GM12878 (cell line): ENCODE measurements at regions not wholly inside any gene's neighbourhood (a gene's known extent, or its start where the extent isn't known, plus 50 kb on each side); places are given as distances from the start of the nearest gene placed in this dataset.

Experiments used
- ATAC-seq: fragments of 200-7000 bp; cut with Tn5 transposase; 3 replicates; pipeline ENCODE4 v1.9.1; 2020; ENCODE audit warnings: mild to moderate bottlenecking, moderate library complexity
- BruUV-seq: library from RNA; stranded (reverse); fragments of 400-500 nt; replicated peaks from 2 replicates; lab custom pipeline; 2021; lab: Mats Ljungman, UMichigan
- CTCF ChIA-PET: fragments of 300-600 bp; sonication (Branson Sonifier 250); formaldehyde crosslinking; extraction: SDS; loops from one replicate; lab custom pipeline; 2021; ENCODE audit warnings: inconsistent platforms; lab: Yijun Ruan, JAX
- POLR2A ChIA-PET: fragments of 350-600 bp; formaldehyde crosslinking; extraction: SDS; loops from one replicate; lab custom pipeline; 2021; ENCODE audit warnings: inconsistent platforms; lab: Charles Lee
- RAD21 ChIA-PET: fragments of 300-600 bp; sonication (Branson Sonifier 250); formaldehyde crosslinking; loops from one replicate; lab custom pipeline; 2023; ENCODE audit warnings: antibody characterized with exemption; ENCODE audit not compliant: unreplicated experiment; lab: Charles Lee
- SMC1A ChIA-PET: fragments of 300-600 bp; sonication (Branson Sonifier 250); formaldehyde crosslinking; loops from one replicate; lab custom pipeline; 2023; ENCODE audit not compliant: unreplicated experiment, uncharacterized antibody; lab: Charles Lee
- DNase-seq: peaks from one replicate; pipeline ENCODE4 v3.0.0-alpha.2; 2011; ENCODE audit warnings: low read depth, low spot score
- FAIRE-seq: peaks from 3 replicates; lab custom pipeline; 2011; peaks lifted over from hg19 to GRCh38; lab: Jason Lieb, UNC
- H2AFZ ChIP-seq: 2 replicates; pipeline ENCODE4 v1.6.0; 2011; ENCODE audit warnings: low read depth, low read length, control low read depth; ENCODE audit not compliant: control insufficient read depth
- H3K27ac ChIP-seq: 2 replicates; pipeline ENCODE4 v1.5.1; 2011; ENCODE audit warnings: control low read depth; ENCODE audit not compliant: control insufficient read depth, insufficient read depth
- H3K27me3 ChIP-seq, 2 experiments: replicated peaks in 1 of 2; 2 replicates each; pipeline versions ENCODE4 v1.6.0 to v1.6.1; 2011; ENCODE audit warnings: low read length in 1 of 2; ENCODE audit not compliant: control insufficient read depth in 2 of 2, insufficient read depth in 2 of 2
- H3K36me3 ChIP-seq, 2 experiments: 2 replicates each; pipeline ENCODE4 v1.5.1; 2011; ENCODE audit warnings: low read length in 1 of 2; ENCODE audit not compliant: control insufficient read depth in 2 of 2, insufficient read depth in 2 of 2
- H3K4me1 ChIP-seq: 2 replicates; pipeline ENCODE4 v1.6.1; 2011; ENCODE audit warnings: mild to moderate bottlenecking, low read length, moderate library complexity, mixed read lengths; ENCODE audit not compliant: control insufficient read depth, insufficient read depth
- H3K4me2 ChIP-seq: 2 replicates; pipeline ENCODE4 v1.6.0; 2011; ENCODE audit warnings: control low read depth; ENCODE audit not compliant: control insufficient read depth, insufficient read depth
- H3K4me3 ChIP-seq: fragments of 200-600 bp; sonication (generic); 2 replicates; pipeline ENCODE4 v1.5.1; 2016
- H3K79me2 ChIP-seq: 2 replicates; pipeline ENCODE4 v1.6.0; 2011; ENCODE audit warnings: low read length; ENCODE audit not compliant: control insufficient read depth, insufficient read depth
- H3K9ac ChIP-seq: 2 replicates; pipeline ENCODE4 v1.8.0; 2011; ENCODE audit warnings: low read length, control low read depth, mixed read lengths; ENCODE audit not compliant: control insufficient read depth, insufficient read depth
- H3K9me3 ChIP-seq: replicated peaks from 3 replicates; pipeline ENCODE4 v1.5.1; 2011; ENCODE audit warnings: mild to moderate bottlenecking, low read length; ENCODE audit not compliant: control insufficient read depth, insufficient read depth
- H4K20me1 ChIP-seq: 2 replicates; pipeline ENCODE4 v1.6.0; 2011; ENCODE audit not compliant: control insufficient read depth, insufficient read depth
- CBX5 ChIP-seq: sonication (generic); IDR thresholded peaks from 2 replicates; pipeline ENCODE4 v1.6.1; 2016; ENCODE audit warnings: low read depth, moderate library complexity, mild to moderate bottlenecking, inconsistent platforms
- PAX8 ChIP-seq: fragments of 450-650 bp; IDR thresholded peaks from 2 replicates; pipeline ENCODE4 v1.6.1; 2017; ENCODE audit warnings: mild to moderate bottlenecking, moderate library complexity
- RUNX3 ChIP-seq: IDR thresholded peaks from 2 replicates; pipeline ENCODE4 v1.6.1; 2012; ENCODE audit warnings: low read length, inconsistent platforms
- WGBS: methylation state at CpG from one replicate; pipeline ENCODE4 v1.1.6; 2016; ENCODE audit warnings: low lambda C conversion rate; ENCODE audit not compliant: insufficient replicate concordance, insufficient coverage; ENCODE audit errors: missing lambda C conversion rate; 5-methylcytosine and 5-hydroxymethylcytosine counted together
- in situ Hi-C: fragments of 300-500 bp; cut with MboI; formaldehyde crosslinking; loops from 9 replicates; pipeline ENCODE4 v1.14.3; 2018; ENCODE audit warnings: mixed read lengths
- intact Hi-C: fragments of 100-400 bp; cut with micrococcal nuclease; formaldehyde crosslinking; loops from one replicate; pipeline ENCODE4 v1.14.2; 2022; ENCODE audit not compliant: unreplicated experiment
- TF ChIP-seq, protein P1 (sequence below): IDR thresholded peaks from 2 replicates; pipeline ENCODE4 v1.6.1; 2011; ENCODE audit warnings: low read depth, low read length, improper control_type of control experiment, borderline replicate concordance

DNA sequence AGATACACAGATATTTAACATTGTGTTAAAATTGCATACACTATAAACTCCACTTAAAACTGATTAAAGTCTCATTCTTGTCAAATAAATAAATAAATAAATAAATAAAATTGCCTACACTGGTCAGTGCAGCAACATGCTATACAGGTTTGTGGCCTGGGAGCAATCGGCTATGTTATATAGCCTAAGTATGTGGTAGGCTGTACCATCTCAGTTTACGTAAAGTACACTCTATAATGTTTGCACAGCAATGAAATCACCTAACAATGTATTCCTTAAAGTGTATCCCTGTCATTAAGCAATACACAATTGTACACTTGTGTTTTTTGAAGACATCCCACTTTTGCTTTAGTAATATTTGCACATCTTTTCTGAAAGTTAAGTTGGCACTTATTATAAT, 337.7 kb upstream of the SETBP1 start:
- no peaks in the 10 kb centered on the region for H4K20me1 ChIP-seq
- TF ChIP-seq, protein P1, sequence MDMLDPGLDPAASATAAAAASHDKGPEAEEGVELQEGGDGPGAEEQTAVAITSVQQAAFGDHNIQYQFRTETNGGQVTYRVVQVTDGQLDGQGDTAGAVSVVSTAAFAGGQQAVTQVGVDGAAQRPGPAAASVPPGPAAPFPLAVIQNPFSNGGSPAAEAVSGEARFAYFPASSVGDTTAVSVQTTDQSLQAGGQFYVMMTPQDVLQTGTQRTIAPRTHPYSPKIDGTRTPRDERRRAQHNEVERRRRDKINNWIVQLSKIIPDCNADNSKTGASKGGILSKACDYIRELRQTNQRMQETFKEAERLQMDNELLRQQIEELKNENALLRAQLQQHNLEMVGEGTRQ = no peak
- no peak for TF ChIP-seq RUNX3
- TF ChIP-seq, all 136 proteins: peak for 0
- H2AFZ ChIP-seq = no peak overlapping the region
- H3K27me3 ChIP-seq = no peaks in the 10 kb centered on the region
- WGBS = 37% methylated on average over 2 of the region's 2 CpGs
- ChIA-PET SMC1A (no interaction called here), RAD21 (no interaction called here), POLR2A (no interaction called here), CTCF (no interaction called here)
- in situ Hi-C loops (no loop called here), intact Hi-C loops (no loop called here)
- no TSS peak for BruUV-seq
- H3K27ac ChIP-seq = no peak overlapping the region
- H3K4me2 ChIP-seq = no peak overlapping the region
- no peaks in the 10 kb centered on the region for H3K4me1 ChIP-seq
- no peak for ATAC-seq
- H3K36me3 ChIP-seq = no peaks in the 10 kb centered on the region
- no peak overlapping the region for H3K4me3 ChIP-seq
- H3K9me3 ChIP-seq = no peaks in the 10 kb centered on the region
- H3K9ac ChIP-seq = no peak overlapping the region
- H3K79me2 ChIP-seq = no peaks in the 10 kb centered on the region
- FAIRE-seq = no peak
- DNase-seq = no peak

DNA sequence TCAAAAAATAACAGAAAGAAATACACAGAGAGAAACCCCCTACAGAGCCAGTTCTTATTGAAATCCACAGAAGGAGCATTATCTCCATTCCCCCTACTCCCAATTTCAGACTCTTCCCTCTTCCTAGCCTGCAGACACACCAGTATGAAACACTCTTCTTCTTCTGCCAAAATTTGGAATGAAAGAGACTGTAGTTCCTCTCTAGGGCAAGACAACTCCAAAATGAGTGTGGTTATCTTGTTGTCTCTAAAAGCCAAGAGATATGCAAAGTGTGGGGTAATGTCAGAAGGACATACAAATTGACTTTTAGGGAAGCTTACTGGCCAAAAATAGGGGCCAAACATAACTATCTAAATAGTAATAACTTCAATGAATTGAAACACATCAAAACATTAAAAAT, 337.1 kb upstream of the SETBP1 start:
- no peak overlapping the region for H2AFZ ChIP-seq
- no peak for DNase-seq
- no peak overlapping the region for H3K4me2 ChIP-seq
- no peaks in the 10 kb centered on the region for H3K9me3 ChIP-seq
- in situ Hi-C loops (no loop called here), intact Hi-C loops (no loop called here)
- H3K4me1 ChIP-seq = no peaks in the 10 kb centered on the region
- no peak overlapping the region for H3K9ac ChIP-seq
- H3K27me3 ChIP-seq = no peaks in the 10 kb centered on the region
- no peak overlapping the region for H3K27ac ChIP-seq
- no peak overlapping the region for H3K4me3 ChIP-seq
- no peaks in the 10 kb centered on the region for H3K36me3 ChIP-seq
- RAD21 ChIA-PET = no interaction called here
- H3K79me2 ChIP-seq = no peaks in the 10 kb centered on the region
- no peak for TF ChIP-seq CBX5
- no peak for TF ChIP-seq PAX8
- CTCF ChIA-PET = no interaction called here
- SMC1A ChIA-PET = no interaction called here
- no TSS peak for BruUV-seq
- POLR2A ChIA-PET = no interaction called here
- no peaks in the 10 kb centered on the region for H4K20me1 ChIP-seq
- no peak for ATAC-seq
- FAIRE-seq = no peak
